22Rv1 (cell line): ENCODE measurements at regions not wholly inside any gene's neighbourhood (a gene's known extent, or its start where the extent isn't known, plus 50 kb on each side); places are given as distances from the start of the nearest gene placed in this dataset.

ENCODE experiments used
- ZFX ChIP-seq: fragments of 450-650 bp; IDR thresholded peaks from 2 replicates; pipeline ENCODE4 v1.6.1; 2017; ENCODE audit warnings: antibody characterized with exemption, borderline replicate concordance
- TF ChIP-seq, protein P1 (sequence below): fragments of 450-650 bp; IDR thresholded peaks from 2 replicates; pipeline ENCODE4 v1.5.1; 2017; ENCODE audit warnings: mild to moderate bottlenecking

DNA sequence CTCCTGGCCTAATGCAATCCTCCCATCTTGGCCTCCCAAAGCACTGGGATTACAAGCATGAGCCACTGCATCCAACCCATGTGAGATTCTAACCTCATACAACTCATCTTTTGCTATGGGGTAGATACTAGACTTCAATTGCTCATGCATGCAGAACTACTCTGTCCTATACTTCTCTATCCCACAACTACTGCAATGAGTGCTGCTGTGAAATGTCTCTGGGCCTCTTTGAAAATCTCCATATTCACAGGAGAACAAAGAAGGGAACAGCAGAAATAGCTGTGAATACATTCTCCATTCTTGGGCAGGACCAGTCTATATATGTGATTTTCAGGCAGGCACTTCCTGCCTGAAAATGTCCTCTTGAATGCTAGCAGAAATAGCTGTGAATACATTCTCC is 220.7 kb upstream of the GRIP1 start:
- TF ChIP-seq, protein P1, sequence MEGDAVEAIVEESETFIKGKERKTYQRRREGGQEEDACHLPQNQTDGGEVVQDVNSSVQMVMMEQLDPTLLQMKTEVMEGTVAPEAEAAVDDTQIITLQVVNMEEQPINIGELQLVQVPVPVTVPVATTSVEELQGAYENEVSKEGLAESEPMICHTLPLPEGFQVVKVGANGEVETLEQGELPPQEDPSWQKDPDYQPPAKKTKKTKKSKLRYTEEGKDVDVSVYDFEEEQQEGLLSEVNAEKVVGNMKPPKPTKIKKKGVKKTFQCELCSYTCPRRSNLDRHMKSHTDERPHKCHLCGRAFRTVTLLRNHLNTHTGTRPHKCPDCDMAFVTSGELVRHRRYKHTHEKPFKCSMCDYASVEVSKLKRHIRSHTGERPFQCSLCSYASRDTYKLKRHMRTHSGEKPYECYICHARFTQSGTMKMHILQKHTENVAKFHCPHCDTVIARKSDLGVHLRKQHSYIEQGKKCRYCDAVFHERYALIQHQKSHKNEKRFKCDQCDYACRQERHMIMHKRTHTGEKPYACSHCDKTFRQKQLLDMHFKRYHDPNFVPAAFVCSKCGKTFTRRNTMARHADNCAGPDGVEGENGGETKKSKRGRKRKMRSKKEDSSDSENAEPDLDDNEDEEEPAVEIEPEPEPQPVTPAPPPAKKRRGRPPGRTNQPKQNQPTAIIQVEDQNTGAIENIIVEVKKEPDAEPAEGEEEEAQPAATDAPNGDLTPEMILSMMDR = no peak
- TF ChIP-seq ZFX = no peak
